ENCODE measurements at regions not wholly inside any gene's neighbourhood (a gene's known extent, or its start where the extent isn't known, plus 50 kb on each side); places are given as distances from the start of the nearest gene placed in this dataset.

DNA sequence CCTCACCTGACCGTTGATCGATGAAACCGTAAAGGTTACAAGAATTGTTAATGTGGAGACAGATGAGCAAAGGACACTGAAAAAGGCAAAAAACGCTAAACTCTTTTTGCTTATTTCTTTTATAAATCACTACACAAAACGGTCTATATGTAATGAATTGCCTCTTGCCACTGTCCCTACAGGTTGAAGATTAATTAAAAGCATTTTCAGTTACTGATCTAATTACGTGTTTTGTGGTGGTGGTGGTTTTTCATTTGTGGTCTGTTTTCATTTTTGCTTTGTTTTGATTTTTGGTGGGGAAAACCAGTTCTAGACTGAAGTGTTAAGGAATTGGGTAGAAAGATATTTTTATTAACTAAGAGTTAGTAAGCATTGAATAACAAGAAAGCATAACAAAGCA lies 299.2 kb upstream of the LRRN1 start:
- ATAC-seq (ENCODE audit: low read depth) = no peak
- H3K4me2 ChIP-seq (replicated peaks; ENCODE audit: low read depth, low read length, poor library complexity, severe bottlenecking) = no peak overlapping the region
- DNase-seq = no peak
- WGBS (ENCODE audit: insufficient coverage) = 100% methylated on average over 3 of the region's 6 CpGs
- no peaks in the 10 kb centered on the region for H3K9me3 ChIP-seq (ENCODE audit: control extremely low read depth in 1 of 3, control insufficient read depth in 2 of 3, insufficient read depth in 1 of 3, low read length in 2 of 3)
- no peak overlapping the region for H3K27ac ChIP-seq (ENCODE audit: low read length in 2 of 2)
- CTCF ChIA-PET = no interaction called here
- no peak overlapping the region for H3K9ac ChIP-seq (ENCODE audit: low read length)
- no peaks in the 10 kb centered on the region for H3K79me2 ChIP-seq (ENCODE audit: control insufficient read depth, insufficient read depth, low read length)
- Mint-ChIP-seq H3K27me3 (no peaks in the 10 kb centered on the region), H3K4me1 (no peaks in the 10 kb centered on the region), H3K27ac (no peak overlapping the region), H3K9me3 (ENCODE audit: insufficient read depth) (no peaks in the 10 kb centered on the region), H3K4me3 (no peak overlapping the region)
- intact Hi-C loops (cut with micrococcal nuclease) = no loop called here
- H3K27me3 ChIP-seq (replicated peaks in 1 of 4; ENCODE audit: control extremely low read depth in 1 of 4, control insufficient read depth in 3 of 4, insufficient read depth in 4 of 4, low read length in 3 of 4) = no peaks in the 10 kb centered on the region
- POLR2A ChIA-PET = no interaction called here
- H3K36me3 ChIP-seq (replicated peaks in 1 of 2; ENCODE audit: control extremely low read depth in 1 of 2, control insufficient read depth in 1 of 2, extremely low read depth in 1 of 2, insufficient read depth in 2 of 2, low read length in 1 of 2) = no peaks in the 10 kb centered on the region
- TF ChIP-seq, protein P1, sequence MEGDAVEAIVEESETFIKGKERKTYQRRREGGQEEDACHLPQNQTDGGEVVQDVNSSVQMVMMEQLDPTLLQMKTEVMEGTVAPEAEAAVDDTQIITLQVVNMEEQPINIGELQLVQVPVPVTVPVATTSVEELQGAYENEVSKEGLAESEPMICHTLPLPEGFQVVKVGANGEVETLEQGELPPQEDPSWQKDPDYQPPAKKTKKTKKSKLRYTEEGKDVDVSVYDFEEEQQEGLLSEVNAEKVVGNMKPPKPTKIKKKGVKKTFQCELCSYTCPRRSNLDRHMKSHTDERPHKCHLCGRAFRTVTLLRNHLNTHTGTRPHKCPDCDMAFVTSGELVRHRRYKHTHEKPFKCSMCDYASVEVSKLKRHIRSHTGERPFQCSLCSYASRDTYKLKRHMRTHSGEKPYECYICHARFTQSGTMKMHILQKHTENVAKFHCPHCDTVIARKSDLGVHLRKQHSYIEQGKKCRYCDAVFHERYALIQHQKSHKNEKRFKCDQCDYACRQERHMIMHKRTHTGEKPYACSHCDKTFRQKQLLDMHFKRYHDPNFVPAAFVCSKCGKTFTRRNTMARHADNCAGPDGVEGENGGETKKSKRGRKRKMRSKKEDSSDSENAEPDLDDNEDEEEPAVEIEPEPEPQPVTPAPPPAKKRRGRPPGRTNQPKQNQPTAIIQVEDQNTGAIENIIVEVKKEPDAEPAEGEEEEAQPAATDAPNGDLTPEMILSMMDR (IDR thresholded peaks at IDR 0.05) = no peak
- TF ChIP-seq EZH2 (IDR thresholded peaks at IDR 0.05; ENCODE audit: borderline replicate concordance, insufficient read depth, low read depth, low read length, poor library complexity, severe bottlenecking) = no peak
- no peak overlapping the region for H3K4me3 ChIP-seq (ENCODE audit: control extremely low read depth in 1 of 5, extremely low read depth in 1 of 5, insufficient read depth in 1 of 5, low read depth in 2 of 5, low read length in 4 of 5)
- no peaks in the 10 kb centered on the region for H3K4me1 ChIP-seq (ENCODE audit: control insufficient read depth in 2 of 2, insufficient read depth in 2 of 2, low read length in 2 of 2)
- no peak overlapping the region for H2AFZ ChIP-seq (ENCODE audit: insufficient read depth, low read depth, low read length, poor library complexity, severe bottlenecking)
- no peaks in the 10 kb centered on the region for H4K20me1 ChIP-seq (ENCODE audit: control insufficient read depth, insufficient read depth, low read length, poor library complexity, severe bottlenecking)

GRCh38 chr3:3499012-3499562 lies 300.1 kb upstream of the LRRN1 start:
- 100% methylated on average over 1 of the region's 1 CpG for WGBS (ENCODE audit: insufficient coverage)
- Mint-ChIP-seq H3K27me3 (no peaks in the 10 kb centered on the region), H3K4me1 (no peaks in the 10 kb centered on the region), H3K9me3 (ENCODE audit: insufficient read depth) (no peaks in the 10 kb centered on the region), H3K4me3 (no peak overlapping the region), H3K27ac (no peak overlapping the region)
- H2AFZ ChIP-seq (ENCODE audit: insufficient read depth, low read depth, low read length, poor library complexity, severe bottlenecking) = no peak overlapping the region
- H3K9me3 ChIP-seq (ENCODE audit: control extremely low read depth in 1 of 3, control insufficient read depth in 2 of 3, insufficient read depth in 1 of 3, low read length in 2 of 3) = no peaks in the 10 kb centered on the region
- POLR2A ChIA-PET = no interaction called here
- H3K79me2 ChIP-seq (ENCODE audit: control insufficient read depth, insufficient read depth, low read length) = no peaks in the 10 kb centered on the region
- TF ChIP-seq, protein P1 (IDR thresholded peaks at IDR 0.05) = no peak
- no peak for TF ChIP-seq EZH2 (IDR thresholded peaks at IDR 0.05; ENCODE audit: borderline replicate concordance, insufficient read depth, low read depth, low read length, poor library complexity, severe bottlenecking)
- no peaks in the 10 kb centered on the region for H3K36me3 ChIP-seq (replicated peaks in 1 of 2; ENCODE audit: control extremely low read depth in 1 of 2, control insufficient read depth in 1 of 2, extremely low read depth in 1 of 2, insufficient read depth in 2 of 2, low read length in 1 of 2)
- no peak overlapping the region for H3K4me2 ChIP-seq (replicated peaks; ENCODE audit: low read depth, low read length, poor library complexity, severe bottlenecking)
- H3K9ac ChIP-seq (ENCODE audit: low read length) = no peak overlapping the region
- H3K4me3 ChIP-seq (ENCODE audit: control extremely low read depth in 1 of 5, extremely low read depth in 1 of 5, insufficient read depth in 1 of 5, low read depth in 2 of 5, low read length in 4 of 5) = no peak overlapping the region
- intact Hi-C loops (cut with micrococcal nuclease) = no loop called here
- ATAC-seq (ENCODE audit: low read depth) (no peak), DNase-seq (no peak)
- H3K4me1 ChIP-seq (ENCODE audit: control insufficient read depth in 2 of 2, insufficient read depth in 2 of 2, low read length in 2 of 2) = no peaks in the 10 kb centered on the region
- no peaks in the 10 kb centered on the region for H3K27me3 ChIP-seq (replicated peaks in 1 of 4; ENCODE audit: control extremely low read depth in 1 of 4, control insufficient read depth in 3 of 4, insufficient read depth in 4 of 4, low read length in 3 of 4)
- H4K20me1 ChIP-seq (ENCODE audit: control insufficient read depth, insufficient read depth, low read length, poor library complexity, severe bottlenecking) = no peaks in the 10 kb centered on the region
- no peak overlapping the region for H3K27ac ChIP-seq (ENCODE audit: low read length in 2 of 2)
- CTCF ChIA-PET = no interaction called here

Data from B cell (primary cell).